Keratinocyte (primary cell): ENCODE measurements at regions not wholly inside any gene's neighbourhood (a gene's known extent, or its start where the extent isn't known, plus 50 kb on each side); places are given as distances from the start of the nearest gene placed in this dataset.

Source experiments
- EZH2 ChIP-seq: IDR thresholded peaks from one replicate; pipeline ENCODE4 v1.6.1; 2012; ENCODE audit warnings: inconsistent platforms, mild to moderate bottlenecking, low read length, moderate library complexity
- TF ChIP-seq, protein P1 (sequence below), 3 experiments: IDR thresholded peaks in 1 of 3; conservative IDR thresholded peaks in 1 of 3; optimal IDR thresholded peaks in 1 of 3; 2 replicates in 2 of 3; 3 replicates in 1 of 3; pipeline versions ENCODE3 to v1.5.1; 2011; ENCODE audit warnings: low read length in 3 of 3, mild to moderate bottlenecking in 3 of 3, moderate library complexity in 2 of 3, control low read depth in 1 of 3, inconsistent platforms in 1 of 3; ENCODE audit not compliant: insufficient read depth in 2 of 3; ENCODE audit errors: extremely low read depth in 1 of 3

DNA sequence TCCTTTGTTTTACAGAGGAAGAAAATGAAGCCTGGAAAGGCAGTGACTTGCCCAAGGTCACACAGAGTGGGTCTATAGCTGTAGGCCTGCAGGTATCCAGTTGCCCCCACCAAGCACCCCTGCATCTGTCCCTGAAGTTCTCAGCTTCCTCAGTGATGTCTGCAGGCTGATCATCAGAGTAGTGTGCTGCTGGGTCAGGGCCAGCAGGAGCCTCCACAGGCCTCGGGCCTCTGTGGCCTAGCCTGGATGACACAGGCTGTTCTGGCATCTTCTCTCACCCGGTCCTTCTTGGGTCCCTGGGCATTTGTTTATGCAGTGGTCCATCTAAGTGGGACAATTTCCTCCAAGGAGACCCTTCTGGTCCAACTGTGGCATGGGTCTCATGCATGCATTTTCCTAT lies 74.8 kb upstream of the E2F8 start:
- TF ChIP-seq, protein P1, sequence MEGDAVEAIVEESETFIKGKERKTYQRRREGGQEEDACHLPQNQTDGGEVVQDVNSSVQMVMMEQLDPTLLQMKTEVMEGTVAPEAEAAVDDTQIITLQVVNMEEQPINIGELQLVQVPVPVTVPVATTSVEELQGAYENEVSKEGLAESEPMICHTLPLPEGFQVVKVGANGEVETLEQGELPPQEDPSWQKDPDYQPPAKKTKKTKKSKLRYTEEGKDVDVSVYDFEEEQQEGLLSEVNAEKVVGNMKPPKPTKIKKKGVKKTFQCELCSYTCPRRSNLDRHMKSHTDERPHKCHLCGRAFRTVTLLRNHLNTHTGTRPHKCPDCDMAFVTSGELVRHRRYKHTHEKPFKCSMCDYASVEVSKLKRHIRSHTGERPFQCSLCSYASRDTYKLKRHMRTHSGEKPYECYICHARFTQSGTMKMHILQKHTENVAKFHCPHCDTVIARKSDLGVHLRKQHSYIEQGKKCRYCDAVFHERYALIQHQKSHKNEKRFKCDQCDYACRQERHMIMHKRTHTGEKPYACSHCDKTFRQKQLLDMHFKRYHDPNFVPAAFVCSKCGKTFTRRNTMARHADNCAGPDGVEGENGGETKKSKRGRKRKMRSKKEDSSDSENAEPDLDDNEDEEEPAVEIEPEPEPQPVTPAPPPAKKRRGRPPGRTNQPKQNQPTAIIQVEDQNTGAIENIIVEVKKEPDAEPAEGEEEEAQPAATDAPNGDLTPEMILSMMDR (optimal IDR thresholded peaks at IDR 0.05 in 1 of 3, IDR thresholded peaks at IDR 0.05 in 1 of 3, conservative IDR thresholded peaks at IDR 0.05 in 1 of 3; ENCODE audit: extremely low read depth in 1 of 3, insufficient read depth in 2 of 3, low read length in 3 of 3), result no peak
- TF ChIP-seq EZH2, result no peak
